ENCODE measurements at regions not wholly inside any gene's neighbourhood (a gene's known extent, or its start where the extent isn't known, plus 50 kb on each side); places are given as distances from the start of the nearest gene placed in this dataset.

DNA sequence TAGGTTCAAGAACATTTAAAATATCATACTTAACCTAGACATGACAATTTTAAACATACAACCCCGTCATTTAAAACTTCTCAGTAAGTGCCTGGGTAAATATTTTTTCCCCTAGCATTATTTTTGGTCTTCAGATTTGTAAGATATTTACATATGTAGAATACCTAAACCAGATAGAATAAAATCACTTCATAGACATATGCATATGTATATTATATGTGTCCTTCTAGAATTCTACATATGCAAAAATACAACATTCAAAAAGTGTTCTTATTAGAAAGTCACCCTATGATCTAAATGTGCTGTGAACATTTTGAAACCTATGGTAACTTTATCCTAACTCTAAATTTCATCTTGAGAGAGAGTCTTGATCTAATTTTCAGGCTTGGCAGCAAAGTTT lies 1467.0 kb upstream of the B3GALT2 start:
- Histone ChIP-seq H3K9me2 (ENCODE audit: insufficient read depth) (no peaks in the 10 kb centered on the region), H3K4me1 (replicated peaks; ENCODE audit: insufficient read depth) (no peaks in the 10 kb centered on the region), H2AFZ (no peak overlapping the region), H3K79me2 (ENCODE audit: low read depth) (no peaks in the 10 kb centered on the region), H3K9me3 (ENCODE audit: insufficient read depth, low read depth) (no peaks in the 10 kb centered on the region), H3F3A (ENCODE audit: insufficient read depth, low read depth) (no peaks in the 10 kb centered on the region), H3K27me3 (ENCODE audit: insufficient read depth, low read depth) (no peaks in the 10 kb centered on the region), H3K4me2 (no peak overlapping the region), H3K4me3 (no peak overlapping the region), H3K36me3 (ENCODE audit: low read depth) (no peaks in the 10 kb centered on the region), H4K20me1 (ENCODE audit: insufficient read depth) (no peaks in the 10 kb centered on the region), H3K27ac (no peak overlapping the region)
- CTCF ChIA-PET: no interaction called here
- TF ChIP-seq CTCF (conservative IDR thresholded peaks at IDR 0.05) (no peak), EZH2 (IDR thresholded peaks at IDR 0.05; ENCODE audit: low read depth) (no peak)
- intact Hi-C loops (cut with micrococcal nuclease; ENCODE audit: unreplicated experiment): no loop called here
- DNase-seq: no peak
- POLR2A ChIA-PET (ENCODE audit: unreplicated experiment): no interaction called here
- BruUV-seq (replicated peaks): no TSS peak

- Histone ChIP-seq H2AFZ (no peak overlapping the region), H3K4me3 (no peak overlapping the region), H3K79me2 (ENCODE audit: low read depth) (no peaks in the 10 kb centered on the region), H3K9me2 (ENCODE audit: insufficient read depth) (no peaks in the 10 kb centered on the region), H3K4me2 (no peak overlapping the region), H3K4me1 (replicated peaks; ENCODE audit: insufficient read depth) (no peaks in the 10 kb centered on the region), H3K9me3 (ENCODE audit: insufficient read depth, low read depth) (no peaks in the 10 kb centered on the region), H3K36me3 (ENCODE audit: low read depth) (no peaks in the 10 kb centered on the region), H3F3A (ENCODE audit: insufficient read depth, low read depth) (no peaks in the 10 kb centered on the region), H4K20me1 (ENCODE audit: insufficient read depth) (no peaks in the 10 kb centered on the region), H3K27ac (no peak overlapping the region), H3K27me3 (ENCODE audit: insufficient read depth, low read depth) (no peaks in the 10 kb centered on the region)
- no peak for DNase-seq
- no peak for TF ChIP-seq CTCF (conservative IDR thresholded peaks at IDR 0.05)
- no peak for TF ChIP-seq EZH2 (IDR thresholded peaks at IDR 0.05; ENCODE audit: low read depth)
- intact Hi-C loops (cut with micrococcal nuclease; ENCODE audit: unreplicated experiment): no loop called here
- CTCF ChIA-PET: no interaction called here
- POLR2A ChIA-PET (ENCODE audit: unreplicated experiment): no interaction called here
- no TSS peak for BruUV-seq (replicated peaks)
These were observed 1460.7 kb upstream of the B3GALT2 start for GRCh38 chr1:194647118-194647517.

DNA sequence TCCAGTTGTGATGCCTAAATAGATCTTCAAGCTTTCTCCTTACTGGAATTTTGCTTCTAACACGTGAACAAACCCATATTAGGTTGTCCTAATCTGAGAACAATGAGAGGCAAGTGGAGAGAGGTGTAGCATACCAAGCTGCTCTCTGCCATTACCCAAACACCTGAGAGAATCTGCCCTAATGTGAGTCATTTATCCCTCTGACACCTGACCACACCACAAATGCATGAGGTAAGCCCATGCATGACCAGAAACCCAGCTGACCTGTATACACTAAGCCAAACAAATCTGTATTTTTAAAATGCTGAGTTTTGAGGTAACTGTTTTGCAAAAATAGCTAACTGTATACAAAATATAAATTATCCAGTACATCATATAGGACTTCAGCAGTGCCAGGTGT lies 1458.1 kb upstream of the B3GALT2 start:
- BruUV-seq (replicated peaks): no TSS peak
- no peaks in the 10 kb centered on the region for H3K9me3 ChIP-seq (ENCODE audit: insufficient read depth, low read depth)
- ChIA-PET POLR2A (ENCODE audit: unreplicated experiment) (no interaction called here), CTCF (no interaction called here)
- no peak overlapping the region for H3K4me2 ChIP-seq
- no peaks in the 10 kb centered on the region for H3K4me1 ChIP-seq (replicated peaks; ENCODE audit: insufficient read depth)
- no peaks in the 10 kb centered on the region for H3K36me3 ChIP-seq (ENCODE audit: low read depth)
- no peaks in the 10 kb centered on the region for H3K27me3 ChIP-seq (ENCODE audit: insufficient read depth, low read depth)
- no peaks in the 10 kb centered on the region for H3K79me2 ChIP-seq (ENCODE audit: low read depth)
- TF ChIP-seq EZH2 (IDR thresholded peaks at IDR 0.05; ENCODE audit: low read depth) (no peak), CTCF (conservative IDR thresholded peaks at IDR 0.05) (no peak)
- no peak overlapping the region for H3K4me3 ChIP-seq
- intact Hi-C loops (cut with micrococcal nuclease; ENCODE audit: unreplicated experiment): no loop called here
- no peak overlapping the region for H3K27ac ChIP-seq
- H4K20me1 ChIP-seq (ENCODE audit: insufficient read depth): no peaks in the 10 kb centered on the region
- no peak for DNase-seq
- H3K9me2 ChIP-seq (ENCODE audit: insufficient read depth): no peaks in the 10 kb centered on the region
- H3F3A ChIP-seq (ENCODE audit: insufficient read depth, low read depth): no peaks in the 10 kb centered on the region
- no peak overlapping the region for H2AFZ ChIP-seq

Data from PC-9 (cell line).